Fibroblast of lung (primary cell): ENCODE measurements at regions not wholly inside any gene's neighbourhood (a gene's known extent, or its start where the extent isn't known, plus 50 kb on each side); places are given as distances from the start of the nearest gene placed in this dataset.

Experiments used
- DNase-seq, 2 donors: peaks; one replicate each; pipeline versions ENCODE4 v3.0.0 to v3.0.0-alpha.2; 2010; ENCODE audit warnings: low read depth in 2 of 2
- H2AFZ ChIP-seq: 2 replicates; pipeline ENCODE4 v1.5.1; 2012; ENCODE audit warnings: low read length, control low read depth, inconsistent platforms
- H3K27ac ChIP-seq: 2 replicates; pipeline ENCODE4 v1.5.1; 2011; ENCODE audit warnings: low read length, control low read depth; ENCODE audit not compliant: insufficient read depth
- H3K27me3 ChIP-seq: 2 replicates; pipeline ENCODE4 v1.5.1; 2011; ENCODE audit warnings: mild to moderate bottlenecking, low read length; ENCODE audit not compliant: control insufficient read depth, insufficient read depth
- H3K36me3 ChIP-seq: 2 replicates; pipeline ENCODE4 v1.5.1; 2011; ENCODE audit warnings: low read length; ENCODE audit not compliant: control insufficient read depth, insufficient read depth
- H3K4me1 ChIP-seq: 2 replicates; pipeline ENCODE4 v1.5.1; 2011; ENCODE audit warnings: low read length; ENCODE audit not compliant: control insufficient read depth, insufficient read depth; ENCODE audit errors: extremely low read depth
- H3K4me2 ChIP-seq: 2 replicates; pipeline ENCODE4 v1.5.1; 2011; ENCODE audit warnings: low read length, control low read depth; ENCODE audit not compliant: insufficient read depth; ENCODE audit errors: extremely low read depth
- H3K4me3 ChIP-seq, 4 experiments: fragments of 200-600 bp in 1 of 4; sonication (generic) in 1 of 4; replicated peaks in 1 of 4; 2 replicates each; pipeline ENCODE4 v1.5.1; 2011 to 2016; ENCODE audit warnings: low read length in 4 of 4, low read depth in 3 of 4, mild to moderate bottlenecking in 3 of 4, control low read depth in 2 of 4, inconsistent platforms in 1 of 4, mixed read lengths in 1 of 4; ENCODE audit not compliant: insufficient read depth in 1 of 4; ENCODE audit errors: control extremely low read depth in 1 of 4
- H3K79me2 ChIP-seq: 2 replicates; pipeline ENCODE4 v1.5.1; 2012; ENCODE audit warnings: mild to moderate bottlenecking, low read length, inconsistent platforms; ENCODE audit not compliant: control insufficient read depth, insufficient read depth
- H3K9ac ChIP-seq: 2 replicates; pipeline ENCODE4 v1.5.1; 2011; ENCODE audit warnings: mild to moderate bottlenecking, low read length, control low read depth; ENCODE audit not compliant: insufficient read depth
- H3K9me3 ChIP-seq: 2 replicates; pipeline ENCODE4 v1.5.1; 2012; ENCODE audit warnings: low read depth, low read length; ENCODE audit not compliant: control insufficient read depth, insufficient read depth
- H4K20me1 ChIP-seq: 2 replicates; pipeline ENCODE4 v1.5.1; 2011; ENCODE audit warnings: low read length; ENCODE audit not compliant: control insufficient read depth, insufficient read depth; ENCODE audit errors: extremely low read depth
- CTCF ChIP-seq, 2 donors: IDR thresholded peaks in 1 of 2; conservative IDR thresholded peaks in 1 of 2; 1 replicate in 1 of 2; 2 replicates in 1 of 2; pipeline ENCODE4 v1.5.1; 2011 to 2012; ENCODE audit warnings: low read length in 2 of 2, control low read depth in 1 of 2, inconsistent platforms in 1 of 2, low read depth in 1 of 2, mild to moderate bottlenecking in 1 of 2
- EZH2 ChIP-seq: IDR thresholded peaks from 2 replicates; pipeline ENCODE4 v1.5.1; 2012; ENCODE audit warnings: low read length, control low read depth, mild to moderate bottlenecking; ENCODE audit errors: missing control alignments

DNA sequence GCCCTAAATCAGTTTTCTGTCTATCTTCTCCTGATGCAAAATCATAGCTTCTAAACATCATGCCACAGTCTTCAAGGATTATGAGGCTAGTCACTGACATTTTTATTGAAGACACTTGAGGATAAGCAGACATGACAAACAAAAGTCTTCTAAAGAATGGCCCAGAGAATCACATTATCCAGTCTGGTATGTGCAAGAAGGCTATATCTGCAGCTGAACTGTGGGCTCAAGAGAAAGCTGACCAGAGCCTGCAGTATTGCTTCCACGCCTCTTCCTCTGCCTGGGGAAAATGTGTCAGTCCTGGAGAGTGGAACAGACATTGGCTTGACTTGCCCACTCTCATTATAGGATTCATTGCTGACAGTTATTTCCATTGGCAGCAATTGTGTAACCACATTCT, 553.5 kb downstream of the SPOCK3 start:
- TF ChIP-seq CTCF (conservative IDR thresholded peaks at IDR 0.05 in 1 of 2, IDR thresholded peaks at IDR 0.05 in 1 of 2; ENCODE audit: low read depth in 1 of 2, low read length in 2 of 2) (no peak), EZH2 (no peak)
- no peak overlapping the region for H2AFZ ChIP-seq
- DNase-seq: no peak
- H4K20me1 ChIP-seq: no peaks in the 10 kb centered on the region
- no peaks in the 10 kb centered on the region for H3K36me3 ChIP-seq
- H3K4me1 ChIP-seq: no peaks in the 10 kb centered on the region
- no peak overlapping the region for H3K27ac ChIP-seq
- no peak overlapping the region for H3K9ac ChIP-seq
- no peaks in the 10 kb centered on the region for H3K79me2 ChIP-seq
- no peaks in the 10 kb centered on the region for H3K27me3 ChIP-seq
- no peaks in the 10 kb centered on the region for H3K9me3 ChIP-seq
- H3K4me3 ChIP-seq: no peak overlapping the region
- H3K4me2 ChIP-seq: no peak overlapping the region

GRCh38 chr4:166682200-166682599, 552.1 kb downstream of the SPOCK3 start:
- H3K79me2 ChIP-seq: no peaks in the 10 kb centered on the region
- no peak overlapping the region for H3K4me2 ChIP-seq
- no peak for TF ChIP-seq EZH2
- TF ChIP-seq CTCF (conservative IDR thresholded peaks at IDR 0.05 in 1 of 2, IDR thresholded peaks at IDR 0.05 in 1 of 2; ENCODE audit: low read depth in 1 of 2, low read length in 2 of 2): no peak
- H3K4me3 ChIP-seq: no peak overlapping the region
- no peak for DNase-seq
- no peaks in the 10 kb centered on the region for H3K4me1 ChIP-seq
- no peaks in the 10 kb centered on the region for H3K36me3 ChIP-seq
- no peaks in the 10 kb centered on the region for H3K27me3 ChIP-seq
- H3K27ac ChIP-seq: no peak overlapping the region
- no peak overlapping the region for H3K9ac ChIP-seq
- no peaks in the 10 kb centered on the region for H3K9me3 ChIP-seq
- H2AFZ ChIP-seq: no peak overlapping the region
- no peaks in the 10 kb centered on the region for H4K20me1 ChIP-seq
